DMS 273 treated with DMSO at 0.1 percent for 48 hours (cell line): ENCODE measurements at regions not wholly inside any gene's neighbourhood (a gene's known extent, or its start where the extent isn't known, plus 50 kb on each side); places are given as distances from the start of the nearest gene placed in this dataset.

Experiments used
- DNase-seq: peaks from one replicate; lab custom pipeline; 2025; lab: John Stamatoyannopoulos, UW

DNA sequence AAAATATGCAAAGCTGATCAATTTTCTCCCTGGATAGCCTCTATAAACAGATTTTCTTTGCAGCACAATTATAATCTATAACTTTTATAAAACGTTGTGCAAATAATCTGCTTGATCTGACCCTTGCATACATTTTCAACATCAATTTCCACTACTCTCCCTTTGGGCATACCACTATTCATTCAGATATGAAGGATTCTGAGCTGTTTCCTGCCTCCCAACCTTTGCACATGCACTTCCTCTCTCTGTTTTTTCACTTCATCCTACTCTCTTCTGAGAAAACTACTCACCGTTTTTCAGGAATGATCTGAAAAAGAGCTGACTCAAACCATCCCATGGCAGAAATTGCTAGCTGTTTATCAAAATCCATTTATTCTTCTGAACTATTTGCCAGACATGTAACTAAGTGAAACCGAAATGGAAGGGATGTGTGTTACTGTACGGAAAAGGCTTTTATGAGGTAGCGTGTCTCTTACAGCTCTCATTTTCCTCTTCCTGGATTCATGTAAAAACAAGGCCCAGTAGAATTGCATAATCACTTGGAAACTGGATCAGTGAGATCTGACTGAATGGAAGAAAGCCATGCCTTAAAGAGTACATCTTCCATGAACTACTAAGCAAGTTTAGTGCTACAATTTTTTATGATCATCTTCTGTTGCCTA, 1447.3 kb upstream of the MIR17HG start:
- no peak for DNase-seq

DNA sequence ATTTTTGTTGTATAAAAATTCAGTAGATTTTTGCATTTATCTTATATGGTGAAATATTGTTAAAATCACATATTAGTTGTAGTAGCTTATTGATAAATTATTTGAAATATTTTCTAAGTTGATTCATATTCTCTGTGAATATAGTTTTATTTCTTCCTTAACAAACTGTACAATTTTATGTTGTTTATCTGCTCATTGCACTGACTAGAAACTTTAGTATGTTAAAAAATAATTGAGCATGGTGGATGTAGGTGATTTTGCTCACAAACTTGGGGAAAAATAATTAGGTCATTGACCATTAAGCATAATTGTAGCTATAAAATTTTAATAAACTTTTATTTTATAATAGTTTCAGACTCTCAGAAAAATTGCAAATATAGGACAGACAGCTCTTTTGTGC, 1445.3 kb upstream of the MIR17HG start:
- DNase-seq = no peak

DNA sequence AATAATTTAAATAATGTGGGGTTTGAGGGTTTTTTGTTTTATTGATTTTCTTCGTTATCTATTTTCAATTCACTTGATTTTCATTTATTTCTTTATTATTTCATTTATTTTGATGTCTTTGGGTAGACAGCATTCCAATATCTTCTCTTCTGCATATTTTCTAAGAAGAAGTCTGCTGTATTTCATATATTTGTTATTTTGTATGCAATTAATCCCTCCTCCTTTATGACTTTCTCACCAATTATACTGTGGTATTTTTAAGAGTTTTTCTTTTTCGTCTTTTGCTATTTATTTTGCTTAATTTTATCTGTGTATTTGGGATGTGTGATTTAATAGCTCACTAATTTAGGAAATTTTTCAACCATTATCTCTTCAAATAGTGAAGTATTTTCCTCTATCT, 1444.4 kb upstream of the MIR17HG start:
- DNase-seq = no peak

DNA sequence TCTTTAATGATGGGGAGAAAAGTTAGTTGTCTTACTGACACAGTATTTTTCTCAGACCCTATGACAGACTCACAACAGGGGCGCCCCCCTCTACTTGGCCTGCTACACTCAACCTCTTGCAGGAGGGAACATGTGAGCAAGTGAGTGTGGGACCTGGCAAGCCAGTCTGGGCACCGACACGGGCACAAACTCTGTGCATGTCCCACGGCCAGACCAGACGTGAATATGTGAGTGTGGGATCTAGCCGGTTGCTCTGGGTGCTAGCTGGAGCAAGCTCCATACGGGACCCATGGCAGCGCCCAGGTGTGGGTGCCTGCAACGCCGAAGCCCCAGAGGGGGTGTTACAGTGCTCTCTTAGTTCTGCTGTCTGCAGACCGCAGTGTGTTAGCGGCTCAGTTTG, 1437.3 kb upstream of the MIR17HG start:
- DNase-seq = no peak

GRCh38 chr13:89916551-89916950, 1430.9 kb upstream of the MIR17HG start:
- DNase-seq = no peak

DNA sequence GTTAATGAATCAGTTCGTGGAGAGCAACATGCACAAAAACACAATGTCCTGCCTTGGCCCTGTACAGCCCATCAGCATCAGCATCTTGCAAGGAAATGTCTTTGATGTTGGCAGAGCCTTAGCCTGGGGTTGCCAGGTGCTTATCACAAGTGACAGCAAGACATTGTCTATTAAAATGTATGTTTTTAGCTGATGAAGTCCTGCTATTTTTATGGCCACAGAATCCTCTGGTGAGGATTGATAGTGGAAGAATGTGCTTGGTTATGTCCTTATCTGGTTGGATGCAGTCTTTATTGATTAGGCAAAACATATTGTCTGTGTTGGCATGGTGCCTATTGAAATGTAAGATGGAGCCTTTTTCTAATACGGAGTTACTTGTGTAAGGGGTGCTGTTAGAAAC, 1427.0 kb upstream of the MIR17HG start:
- no peak for DNase-seq

- DNase-seq = no peak
These were observed 1424.4 kb upstream of the MIR17HG start for GRCh38 chr13:89923052-89923451.

GRCh38 chr13:89923736-89924135, 1423.8 kb upstream of the MIR17HG start:
- DNase-seq = no peak

DNA sequence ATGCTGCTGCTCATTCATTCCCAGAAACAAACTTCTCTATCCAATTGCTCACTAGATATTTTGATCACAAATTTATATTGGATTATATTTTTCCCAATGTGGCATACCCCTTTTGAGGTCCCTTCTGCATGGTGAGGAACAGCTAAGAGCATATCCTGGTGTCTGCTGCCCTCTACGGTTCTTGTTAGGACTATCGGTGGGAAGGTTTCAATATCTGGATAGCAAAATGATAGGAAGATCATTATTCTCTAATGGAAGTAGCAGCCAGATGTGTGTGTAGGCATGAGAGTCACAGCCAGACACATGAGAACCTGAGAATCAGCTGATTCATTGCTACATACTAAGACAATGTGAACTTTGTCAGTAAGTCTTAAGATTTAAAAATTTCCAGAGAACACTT, 1422.4 kb upstream of the MIR17HG start:
- DNase-seq = no peak

- DNase-seq = no peak
These were observed 1416.6 kb upstream of the MIR17HG start for GRCh38 chr13:89930861-89931260.

- no peak for DNase-seq
These were observed 1414.6 kb upstream of the MIR17HG start for GRCh38 chr13:89932902-89933301.

- DNase-seq = no peak
These were observed 1411.2 kb upstream of the MIR17HG start for GRCh38 chr13:89936256-89936655.

DNA sequence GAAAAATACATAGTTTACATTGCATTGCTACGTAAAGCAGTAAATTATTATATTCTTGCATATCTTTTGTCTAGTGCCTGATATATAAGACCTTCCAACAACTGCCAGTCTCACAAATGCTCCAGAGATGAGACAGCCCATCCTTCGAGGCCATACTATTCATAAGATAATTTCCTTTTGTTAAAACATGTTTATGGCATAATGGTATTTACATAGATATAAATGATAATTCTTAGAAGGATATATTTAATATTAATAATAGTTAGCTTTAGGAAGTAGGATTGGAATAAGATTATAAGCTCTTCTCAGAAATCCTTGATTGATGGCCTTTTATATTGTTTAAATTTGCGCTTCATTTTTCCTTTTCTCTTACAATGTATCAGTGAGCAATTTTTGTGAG, 1410.1 kb upstream of the MIR17HG start:
- DNase-seq = no peak

DNA sequence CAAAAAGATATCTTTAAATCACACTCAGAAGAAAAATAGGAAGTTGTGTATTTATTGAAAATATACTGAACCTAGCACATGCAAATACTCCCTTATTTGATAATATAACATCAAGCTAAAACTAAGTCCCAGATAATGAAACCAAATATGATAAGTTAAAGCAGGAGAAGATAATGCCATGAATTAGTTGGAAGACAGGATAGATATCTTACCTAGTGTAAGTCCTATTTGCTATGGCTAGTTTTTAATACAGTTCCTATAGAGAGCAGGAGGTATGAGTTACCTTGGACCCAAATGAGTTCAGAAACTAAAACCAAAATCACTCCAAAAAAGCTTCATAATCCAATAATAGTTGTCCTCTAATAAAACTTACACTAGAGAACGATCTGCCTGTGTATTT, 1407.1 kb upstream of the MIR17HG start:
- no peak for DNase-seq

DNA sequence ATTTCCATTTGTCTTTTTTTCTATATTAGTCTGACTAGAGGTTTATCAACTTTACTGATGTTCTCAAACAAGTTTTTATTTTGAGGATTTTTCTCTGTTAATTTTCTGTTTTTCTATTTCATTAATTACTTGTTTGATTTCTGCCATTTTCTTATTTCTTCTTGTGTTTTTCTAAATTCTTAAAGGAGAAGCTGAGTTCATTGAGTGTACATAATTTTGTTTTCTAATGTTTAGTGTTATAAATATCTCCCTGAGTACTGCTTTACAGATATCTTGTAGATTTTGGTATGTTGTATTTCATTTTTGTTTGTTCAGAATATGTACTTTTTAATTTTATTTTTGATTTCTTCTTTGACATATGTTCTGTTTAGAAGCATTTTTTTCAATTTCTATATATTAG, 1404.3 kb upstream of the MIR17HG start:
- DNase-seq = no peak

DNA sequence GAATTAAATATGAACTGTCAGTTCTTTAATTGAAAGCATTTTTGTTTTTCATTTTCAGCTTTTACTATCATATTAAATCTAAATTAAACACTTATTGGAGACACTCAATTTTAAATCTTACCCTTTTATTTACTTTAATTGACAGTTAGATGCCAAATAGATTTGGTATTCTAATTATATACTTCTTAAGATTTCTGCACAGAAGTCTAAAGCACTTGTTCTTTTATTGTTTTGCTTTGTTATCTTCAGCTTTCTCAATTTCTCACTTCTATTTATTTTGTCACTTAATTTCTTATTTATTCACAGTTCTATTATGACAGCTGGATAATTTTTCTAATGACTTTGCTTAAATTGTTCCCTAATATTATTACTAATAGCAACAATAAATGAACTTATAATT, 1397.3 kb upstream of the MIR17HG start:
- DNase-seq = no peak

GRCh38 chr13:89951341-89951740, 1396.1 kb upstream of the MIR17HG start:
- no peak for DNase-seq

DNA sequence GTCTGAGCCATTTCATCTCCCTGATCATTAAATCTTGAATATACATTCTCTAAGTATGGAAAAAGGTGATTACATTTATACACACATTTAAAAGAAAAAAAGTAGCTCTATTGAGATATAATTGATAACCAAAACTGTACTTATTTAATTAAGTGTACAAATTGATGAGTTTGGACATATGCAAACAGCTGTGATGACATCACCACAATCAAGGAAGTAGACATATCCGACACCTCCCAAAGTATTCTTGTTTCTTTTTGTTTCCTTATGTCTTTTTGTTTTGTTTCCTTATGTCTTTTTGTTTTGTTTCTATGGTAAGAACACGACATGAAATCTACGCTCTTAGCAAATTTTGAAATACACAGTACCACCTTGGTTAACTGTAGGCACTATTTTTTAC, 1393.9 kb upstream of the MIR17HG start:
- DNase-seq = no peak

DNA sequence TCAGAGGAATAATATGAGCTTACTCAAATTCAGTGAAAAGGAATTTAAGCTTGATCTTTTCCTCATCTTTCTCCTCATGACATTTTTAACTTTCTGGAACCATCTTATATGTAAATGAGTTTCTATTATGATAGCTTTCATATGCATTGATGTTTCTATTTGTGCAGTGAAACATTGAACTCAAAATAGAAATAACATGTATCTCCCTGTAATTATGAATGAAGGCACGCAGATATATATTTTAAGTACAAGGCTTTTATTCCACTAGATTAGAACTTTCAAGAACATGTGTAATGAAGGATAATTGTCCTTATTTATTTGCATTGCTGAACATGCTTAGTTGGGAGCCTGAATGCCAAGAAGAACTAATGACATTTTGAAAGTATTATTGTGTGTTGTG, 1391.7 kb upstream of the MIR17HG start:
- DNase-seq = no peak

DNA sequence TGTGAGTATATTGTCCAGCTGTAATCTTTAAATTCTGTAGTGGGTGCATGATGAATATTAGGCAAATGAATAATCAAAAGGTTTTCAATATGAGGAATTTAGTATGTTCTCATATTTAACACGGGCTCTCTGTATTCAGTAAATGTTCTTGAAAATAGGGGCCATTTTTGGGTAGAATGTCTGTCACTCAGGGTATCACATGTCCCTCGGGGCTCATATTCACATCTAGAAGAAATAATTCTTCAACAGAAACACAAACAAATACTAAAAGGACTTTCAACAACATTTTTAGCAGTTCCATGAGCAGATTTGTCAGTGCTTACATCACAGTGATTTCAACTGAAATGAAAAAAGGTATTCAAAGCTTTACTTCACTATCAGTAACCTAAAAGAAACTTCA, 1388.4 kb upstream of the MIR17HG start:
- DNase-seq = no peak

- no peak for DNase-seq
These were observed 1382.2 kb upstream of the MIR17HG start for GRCh38 chr13:89965252-89965651.

GRCh38 chr13:89966524-89966923, 1381.0 kb upstream of the MIR17HG start:
- no peak for DNase-seq

GRCh38 chr13:89967701-89968100, 1379.8 kb upstream of the MIR17HG start:
- no peak for DNase-seq

- no peak for DNase-seq
These were observed 1379.0 kb upstream of the MIR17HG start for GRCh38 chr13:89968470-89968869.

- DNase-seq = no peak
These were observed 1377.2 kb upstream of the MIR17HG start for GRCh38 chr13:89970353-89970709.
